Memory B cell (primary cell): ENCODE measurements at regions not wholly inside any gene's neighbourhood (a gene's known extent, or its start where the extent isn't known, plus 50 kb on each side); places are given as distances from the start of the nearest gene placed in this dataset.

Experiments used
- ATAC-seq: fragments of 150-1000 bp; cut with Tn5 transposase; 2 replicates; pipeline ENCODE4 v1.10.0; 2021; ENCODE audit warnings: low read depth, mild to moderate bottlenecking, moderate library complexity
- DNase-seq, 2 donors: peaks; one replicate each; pipeline ENCODE4 v3.0.0; 2022; ENCODE audit warnings: low spot score in 2 of 2
- H3K27ac Mint-ChIP-seq: one replicate; pipeline ENCODE4 v1.8.0; 2022; ENCODE audit warnings: mild to moderate bottlenecking, moderate library complexity, mixed read lengths
- H3K27me3 Mint-ChIP-seq: one replicate; pipeline ENCODE4 v1.8.0; 2022; ENCODE audit warnings: mixed read lengths
- H3K36me3 Mint-ChIP-seq: one replicate; pipeline ENCODE4 v1.8.0; 2022; ENCODE audit warnings: mild to moderate bottlenecking, mixed read lengths
- H3K4me1 Mint-ChIP-seq: one replicate; pipeline ENCODE4 v1.8.0; 2022; ENCODE audit warnings: mixed read lengths
- H3K4me3 Mint-ChIP-seq: one replicate; pipeline ENCODE4 v1.8.0; 2022; ENCODE audit warnings: mild to moderate bottlenecking, moderate library complexity, mixed read lengths
- H3K9me3 Mint-ChIP-seq: one replicate; pipeline ENCODE4 v1.8.0; 2022; ENCODE audit warnings: mixed read lengths

DNA sequence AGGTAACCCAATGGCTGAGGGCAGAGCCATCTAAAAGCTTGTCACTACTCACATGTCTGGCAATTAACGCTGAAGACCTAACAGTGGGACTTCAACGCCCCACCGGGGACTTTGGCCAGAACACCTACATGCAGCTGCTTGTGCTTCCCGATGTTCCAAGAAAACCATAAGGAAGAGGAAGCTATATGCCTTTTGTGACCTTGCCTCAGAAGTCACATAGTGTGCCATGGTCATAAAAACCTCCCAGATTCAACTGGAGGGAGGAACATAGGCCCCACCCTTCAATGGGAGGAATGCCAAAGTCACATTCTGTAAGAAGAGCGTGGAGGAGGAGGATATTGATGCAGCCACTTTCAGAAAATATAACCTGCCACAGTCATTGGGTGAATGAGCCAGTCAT, 147.8 kb upstream of the MAGI3 start:
- peaks cover 5% of the 10 kb centered on the region for H3K27me3 Mint-ChIP-seq
- no peak for DNase-seq

DNA sequence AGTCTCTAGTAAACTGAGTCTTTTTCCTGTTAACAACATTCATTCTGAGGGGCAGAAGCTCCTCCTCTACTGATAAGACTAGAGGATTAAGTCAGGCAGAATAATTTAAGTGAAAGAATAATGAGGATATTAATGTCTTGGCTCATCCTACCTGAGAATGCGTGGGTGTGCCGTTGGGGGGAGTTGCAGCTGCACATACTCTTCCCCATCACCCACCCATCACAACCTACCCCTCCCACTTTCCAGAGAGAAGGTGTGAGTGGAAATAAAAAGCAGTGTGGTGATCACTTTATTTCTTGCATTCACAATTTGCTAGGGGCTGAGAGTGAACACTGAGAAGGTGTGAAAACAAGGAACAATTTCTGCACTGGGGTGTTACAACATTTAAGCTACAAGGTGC, 146.8 kb upstream of the MAGI3 start:
- no peaks in the 10 kb centered on the region for H3K9me3 Mint-ChIP-seq
- ATAC-seq: no peak
- DNase-seq: no peak
- H3K4me3 Mint-ChIP-seq: no peak overlapping the region
- peaks cover 4% of the 10 kb centered on the region for H3K27me3 Mint-ChIP-seq
- H3K4me1 Mint-ChIP-seq: no peaks in the 10 kb centered on the region
- H3K36me3 Mint-ChIP-seq: no peaks in the 10 kb centered on the region
- no peak overlapping the region for H3K27ac Mint-ChIP-seq

More for the DNA sequence above, 147.8 kb upstream of the MAGI3 start:
- no peaks in the 10 kb centered on the region for H3K36me3 Mint-ChIP-seq
- H3K27ac Mint-ChIP-seq: no peak overlapping the region
- H3K4me1 Mint-ChIP-seq: no peaks in the 10 kb centered on the region
- no peak overlapping the region for H3K4me3 Mint-ChIP-seq
- ATAC-seq: no peak
- H3K9me3 Mint-ChIP-seq: no peaks in the 10 kb centered on the region

DNA sequence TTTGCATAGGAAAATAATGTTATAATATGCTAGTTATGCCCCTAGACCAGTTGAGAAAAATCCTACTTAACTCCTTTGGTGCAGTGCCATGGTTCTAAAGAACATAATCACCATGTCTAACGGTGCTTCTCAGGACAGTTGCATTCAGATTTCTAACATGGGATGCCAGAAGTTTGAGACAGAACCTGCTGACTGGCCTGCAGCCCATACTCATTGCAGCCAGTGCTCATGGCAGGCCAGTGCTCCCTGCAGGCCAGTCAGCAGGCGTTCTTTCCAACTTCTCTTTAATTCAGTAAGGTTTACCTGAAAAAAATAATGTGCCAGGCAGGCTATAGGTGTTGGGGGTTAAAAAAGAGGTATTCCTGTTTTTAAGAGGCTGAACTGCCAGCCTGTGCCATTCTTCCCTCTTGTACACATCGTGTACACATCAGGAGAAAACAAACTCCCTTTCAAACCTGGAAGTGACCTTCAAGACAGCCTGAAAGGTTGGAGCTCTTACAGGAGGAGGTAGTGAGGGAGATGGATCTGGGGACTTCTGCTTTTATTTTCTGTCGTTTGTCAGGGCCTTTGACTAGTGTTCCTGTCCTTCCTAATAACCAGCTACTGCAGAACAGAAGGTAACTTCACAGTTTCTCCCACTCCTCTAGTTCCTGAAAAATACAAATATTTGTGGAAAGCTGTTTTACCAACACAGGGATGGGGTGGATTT, 146.0 kb upstream of the MAGI3 start:
- no peak overlapping the region for H3K4me3 Mint-ChIP-seq
- no peak for DNase-seq
- no peaks in the 10 kb centered on the region for H3K36me3 Mint-ChIP-seq
- H3K27ac Mint-ChIP-seq: no peak overlapping the region
- H3K27me3 Mint-ChIP-seq: peaks cover 4% of the 10 kb centered on the region
- H3K4me1 Mint-ChIP-seq: no peaks in the 10 kb centered on the region
- ATAC-seq: no peak
- no peaks in the 10 kb centered on the region for H3K9me3 Mint-ChIP-seq

DNA sequence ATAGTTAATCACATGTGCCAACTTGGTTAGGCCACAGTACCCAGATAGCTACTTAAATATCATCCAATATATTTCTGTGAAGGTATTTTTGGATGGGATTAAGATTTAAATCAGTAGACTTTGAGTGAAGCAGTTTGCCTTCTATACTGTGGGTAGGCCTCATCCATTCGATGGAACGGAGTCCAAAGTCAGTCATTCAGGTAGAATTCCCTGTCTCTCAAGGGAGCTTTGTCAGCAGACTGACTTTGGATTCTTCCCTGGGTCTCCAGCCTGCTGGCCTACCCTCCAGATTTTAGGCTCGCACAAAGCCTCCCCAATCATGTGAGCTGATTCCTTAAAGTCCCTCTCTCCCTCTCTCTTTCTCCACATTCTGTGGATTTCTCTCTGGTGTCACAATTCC, 145.1 kb upstream of the MAGI3 start:
- Mint-ChIP-seq H3K27ac (no peak overlapping the region), H3K4me3 (no peak overlapping the region), H3K4me1 (no peaks in the 10 kb centered on the region), H3K9me3 (no peaks in the 10 kb centered on the region), H3K36me3 (no peaks in the 10 kb centered on the region), H3K27me3 (peaks cover 6% of the 10 kb centered on the region)
- DNase-seq: no peak
- no peak for ATAC-seq

DNA sequence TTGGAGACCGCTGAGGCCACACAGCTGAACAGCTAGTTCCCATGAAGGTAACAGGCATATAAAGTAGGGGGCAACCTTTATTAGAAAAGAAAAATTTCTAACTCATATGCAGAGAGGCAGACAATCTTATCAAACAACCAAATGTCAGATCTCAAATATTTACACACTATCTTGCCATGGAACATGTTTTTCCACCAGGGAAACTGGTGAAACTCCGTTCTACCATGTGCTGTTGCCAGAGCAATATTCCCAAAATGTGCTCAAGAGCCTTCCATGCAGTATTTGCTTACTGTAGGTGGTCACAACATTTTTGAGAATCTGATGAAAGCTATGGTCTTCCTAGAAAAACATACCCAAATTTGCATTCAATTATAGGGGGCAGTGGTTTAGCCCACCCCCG, 143.4 kb upstream of the MAGI3 start:
- peaks cover 4% of the 10 kb centered on the region for H3K27me3 Mint-ChIP-seq
- DNase-seq (no peak), ATAC-seq (no peak)
- no peaks in the 10 kb centered on the region for H3K36me3 Mint-ChIP-seq
- H3K4me1 Mint-ChIP-seq: no peaks in the 10 kb centered on the region
- H3K4me3 Mint-ChIP-seq: no peak overlapping the region
- H3K27ac Mint-ChIP-seq: no peak overlapping the region
- H3K9me3 Mint-ChIP-seq: no peaks in the 10 kb centered on the region

DNA sequence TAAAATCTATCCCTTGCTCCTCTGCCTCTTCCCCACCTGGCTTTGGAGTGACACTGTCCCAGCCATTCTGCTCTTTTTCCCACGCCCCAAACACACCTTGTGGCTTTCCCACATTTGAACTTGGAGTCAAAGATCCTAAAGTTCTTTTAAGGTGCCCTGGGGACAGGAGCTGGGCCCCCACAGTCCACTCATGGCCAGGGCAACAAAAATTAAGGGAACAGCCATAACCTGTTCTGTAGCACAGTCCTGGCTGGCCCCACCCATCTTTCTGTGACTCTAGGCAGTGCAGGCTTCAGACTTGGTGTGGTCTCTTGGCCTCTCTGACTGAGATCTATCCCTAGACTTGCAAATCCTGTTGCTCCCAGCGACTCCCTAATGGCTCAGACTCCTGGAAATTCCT, 143.0 kb upstream of the MAGI3 start:
- H3K36me3 Mint-ChIP-seq: no peaks in the 10 kb centered on the region
- H3K9me3 Mint-ChIP-seq: no peaks in the 10 kb centered on the region
- ATAC-seq (no peak), DNase-seq (no peak)
- H3K27me3 Mint-ChIP-seq: peaks cover 6% of the 10 kb centered on the region
- H3K4me3 Mint-ChIP-seq: no peak overlapping the region
- no peak overlapping the region for H3K27ac Mint-ChIP-seq
- H3K4me1 Mint-ChIP-seq: no peaks in the 10 kb centered on the region

DNA sequence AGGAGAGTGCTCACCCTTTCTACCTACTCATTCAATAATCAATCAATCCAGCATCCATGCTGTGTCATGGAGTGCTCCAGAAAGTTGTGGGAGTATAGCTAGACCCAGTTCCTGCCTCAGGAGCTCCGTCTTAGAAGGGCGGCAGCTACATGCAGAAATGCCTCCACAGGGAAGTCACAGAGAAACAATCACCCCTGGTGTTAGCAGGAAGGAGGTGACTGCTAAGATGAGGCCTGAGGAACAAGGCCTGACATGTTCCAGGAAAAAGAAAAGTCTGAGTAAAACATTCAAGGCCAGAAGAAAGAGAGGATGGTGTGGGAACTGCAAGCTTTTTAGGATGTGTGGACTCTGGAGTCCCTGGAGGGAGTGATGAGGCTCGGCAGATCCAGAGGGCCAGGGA, 142.5 kb upstream of the MAGI3 start:
- DNase-seq: no peak
- Mint-ChIP-seq H3K27ac (no peak overlapping the region), H3K36me3 (no peaks in the 10 kb centered on the region), H3K4me3 (no peak overlapping the region), H3K4me1 (no peaks in the 10 kb centered on the region), H3K9me3 (no peaks in the 10 kb centered on the region), H3K27me3 (peaks cover 10% of the 10 kb centered on the region)
- ATAC-seq: no peak

DNA sequence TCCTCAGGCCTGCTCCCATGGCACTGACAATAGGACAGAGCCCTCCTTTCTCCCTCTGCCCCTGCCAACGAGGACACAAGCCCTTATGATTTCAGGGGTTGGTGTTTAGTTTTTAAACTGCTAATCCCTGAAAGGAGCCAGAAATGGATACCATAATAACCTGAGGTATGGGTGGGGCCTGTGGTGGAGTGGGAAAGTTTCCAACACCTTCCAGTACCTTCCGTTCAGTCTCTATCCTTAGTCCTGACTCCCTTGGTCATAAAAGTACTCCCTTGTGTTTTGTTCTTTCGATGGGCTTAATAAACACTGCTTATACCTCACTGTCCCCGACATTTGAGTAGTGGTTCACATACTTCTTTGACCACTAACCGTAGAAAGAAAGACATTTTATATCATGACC, 141.8 kb upstream of the MAGI3 start:
- H3K4me3 Mint-ChIP-seq: no peak overlapping the region
- peaks cover 10% of the 10 kb centered on the region for H3K27me3 Mint-ChIP-seq
- no peaks in the 10 kb centered on the region for H3K36me3 Mint-ChIP-seq
- ATAC-seq: no peak
- H3K27ac Mint-ChIP-seq: no peak overlapping the region
- no peak for DNase-seq
- H3K9me3 Mint-ChIP-seq: no peaks in the 10 kb centered on the region
- H3K4me1 Mint-ChIP-seq: no peaks in the 10 kb centered on the region

DNA sequence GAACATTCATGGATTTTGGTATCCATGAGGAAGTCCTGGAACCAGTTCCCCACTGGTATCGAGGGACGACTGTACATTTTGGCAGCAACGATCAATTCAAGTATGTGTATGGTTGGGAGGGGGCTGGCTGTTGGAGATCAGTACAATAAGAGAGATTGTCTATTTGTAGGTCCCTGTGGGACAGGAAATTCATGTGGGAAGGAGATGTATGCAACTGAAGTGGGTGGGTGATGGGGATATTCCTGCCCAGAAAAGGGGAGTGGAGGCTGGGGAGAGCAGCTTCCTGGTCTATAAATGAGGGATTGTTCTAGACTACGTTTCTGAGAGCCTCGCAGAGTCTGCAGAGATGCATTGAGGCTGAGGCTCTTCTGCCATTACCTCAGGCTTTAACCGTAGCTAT, 140.2 kb upstream of the MAGI3 start:
- H3K9me3 Mint-ChIP-seq: no peaks in the 10 kb centered on the region
- H3K27ac Mint-ChIP-seq: no peak overlapping the region
- DNase-seq (no peak), ATAC-seq (no peak)
- no peaks in the 10 kb centered on the region for H3K36me3 Mint-ChIP-seq
- H3K4me3 Mint-ChIP-seq: no peak overlapping the region
- peaks cover 10% of the 10 kb centered on the region for H3K27me3 Mint-ChIP-seq
- H3K4me1 Mint-ChIP-seq: no peaks in the 10 kb centered on the region

DNA sequence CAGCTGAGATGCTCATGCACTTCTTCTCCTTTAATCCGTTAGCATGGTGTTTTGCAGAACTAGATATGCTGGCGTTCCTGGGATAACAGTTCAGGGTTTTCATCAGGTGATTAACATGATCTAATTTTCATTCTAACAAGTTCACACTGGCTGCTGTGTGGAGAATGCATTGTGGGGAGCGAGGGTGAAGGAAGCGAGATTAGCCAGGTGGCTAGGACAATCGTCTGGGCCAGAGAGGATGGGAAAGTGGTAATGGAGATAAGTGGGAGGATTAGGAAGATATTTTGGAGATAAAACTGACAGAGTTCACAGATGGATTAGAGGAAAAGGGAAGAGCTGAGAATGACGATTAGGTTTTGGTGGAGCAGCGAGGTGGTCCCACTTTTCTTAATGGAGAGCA, 138.1 kb upstream of the MAGI3 start:
- Mint-ChIP-seq H3K4me3 (no peak overlapping the region), H3K4me1 (no peaks in the 10 kb centered on the region), H3K9me3 (no peaks in the 10 kb centered on the region), H3K27me3 (peaks cover 12% of the 10 kb centered on the region), H3K27ac (no peak overlapping the region), H3K36me3 (no peaks in the 10 kb centered on the region)
- ATAC-seq: no peak
- DNase-seq: no peak

DNA sequence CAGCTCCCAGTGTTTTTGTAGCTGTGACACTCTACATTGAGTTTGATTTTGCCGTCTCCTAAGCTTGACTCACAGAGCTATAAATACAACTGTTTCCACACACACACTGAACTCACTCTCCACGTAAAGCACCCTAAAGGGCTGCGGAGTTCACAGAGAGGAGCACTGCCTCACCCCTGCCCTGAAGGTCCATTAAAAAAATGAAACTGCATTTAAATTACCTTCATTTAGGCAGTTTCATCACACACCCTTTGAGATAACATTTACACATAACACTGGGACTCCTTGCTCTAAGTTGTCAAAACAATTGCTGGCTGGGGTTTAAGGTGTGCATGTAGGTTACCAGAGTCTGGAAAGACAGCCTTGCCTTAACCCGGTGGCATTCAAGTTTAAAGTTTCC, 137.1 kb upstream of the MAGI3 start:
- no peak overlapping the region for H3K4me3 Mint-ChIP-seq
- H3K27me3 Mint-ChIP-seq: peaks cover 12% of the 10 kb centered on the region

DNA sequence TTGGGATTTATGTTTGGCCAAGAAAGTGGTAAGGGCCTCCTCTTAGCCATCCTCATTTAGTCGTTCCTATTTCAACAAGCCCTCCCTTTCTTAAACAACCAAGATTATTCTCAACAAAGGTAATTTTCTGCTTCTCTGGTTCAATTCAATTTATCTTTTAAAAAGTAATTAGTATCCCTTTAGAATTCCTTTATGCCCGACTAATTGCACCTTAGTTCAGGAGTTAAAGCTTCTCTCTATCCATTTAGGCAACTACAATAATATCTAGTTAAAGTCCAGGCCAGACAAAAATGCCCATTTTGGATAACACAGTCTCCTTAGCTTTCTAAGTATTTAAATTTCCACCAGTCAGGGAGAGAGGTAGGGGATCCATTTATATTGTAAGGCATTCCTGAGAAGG, 136.7 kb upstream of the MAGI3 start:
- Mint-ChIP-seq H3K4me3 (no peak overlapping the region), H3K27ac (no peak overlapping the region), H3K27me3 (peaks cover 12% of the 10 kb centered on the region), H3K9me3 (no peaks in the 10 kb centered on the region), H3K36me3 (no peaks in the 10 kb centered on the region), H3K4me1 (no peaks in the 10 kb centered on the region)
- DNase-seq (no peak), ATAC-seq (no peak)

More for the DNA sequence above, 137.1 kb upstream of the MAGI3 start:
- Mint-ChIP-seq H3K36me3 (no peaks in the 10 kb centered on the region), H3K4me1 (no peaks in the 10 kb centered on the region), H3K9me3 (no peaks in the 10 kb centered on the region), H3K27ac (no peak overlapping the region)
- DNase-seq: no peak
- ATAC-seq: no peak

DNA sequence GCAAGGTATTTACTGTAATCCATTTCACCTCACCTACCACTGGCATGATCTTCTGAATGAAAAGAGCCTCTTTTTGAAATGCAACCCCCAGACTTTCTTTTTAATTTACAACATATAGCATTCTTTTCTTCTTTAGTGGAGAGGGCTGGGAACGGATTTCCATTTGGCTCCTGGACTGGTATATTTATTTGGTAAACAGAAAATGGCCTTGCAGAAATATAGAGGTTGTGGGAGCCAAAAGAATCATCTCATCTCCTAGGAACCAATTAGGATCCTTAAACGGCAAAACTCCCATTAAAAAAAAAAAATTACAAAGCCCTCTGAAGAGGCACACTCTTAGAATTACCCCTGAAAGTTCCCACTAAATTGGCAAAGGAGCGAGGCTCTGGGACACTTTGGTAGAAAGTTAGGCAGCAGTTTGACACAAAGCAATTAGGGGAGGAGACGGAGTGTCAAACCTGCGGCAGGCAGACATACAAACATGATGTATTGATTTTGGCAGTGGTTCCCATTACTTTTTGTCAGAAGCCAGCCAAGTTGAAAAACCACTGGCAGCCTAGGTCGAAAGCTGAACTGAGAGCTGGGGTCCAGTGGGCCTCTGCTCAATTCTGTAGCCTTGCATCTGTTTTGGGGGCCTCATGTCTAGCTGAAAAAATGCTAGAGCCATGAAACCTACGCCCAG, 135.1 kb upstream of the MAGI3 start:
- Mint-ChIP-seq H3K36me3 (no peaks in the 10 kb centered on the region), H3K27me3 (peaks cover 13% of the 10 kb centered on the region), H3K9me3 (no peaks in the 10 kb centered on the region), H3K27ac (no peak overlapping the region), H3K4me3 (no peak overlapping the region), H3K4me1 (no peaks in the 10 kb centered on the region)
- no peak for ATAC-seq
- no peak for DNase-seq

DNA sequence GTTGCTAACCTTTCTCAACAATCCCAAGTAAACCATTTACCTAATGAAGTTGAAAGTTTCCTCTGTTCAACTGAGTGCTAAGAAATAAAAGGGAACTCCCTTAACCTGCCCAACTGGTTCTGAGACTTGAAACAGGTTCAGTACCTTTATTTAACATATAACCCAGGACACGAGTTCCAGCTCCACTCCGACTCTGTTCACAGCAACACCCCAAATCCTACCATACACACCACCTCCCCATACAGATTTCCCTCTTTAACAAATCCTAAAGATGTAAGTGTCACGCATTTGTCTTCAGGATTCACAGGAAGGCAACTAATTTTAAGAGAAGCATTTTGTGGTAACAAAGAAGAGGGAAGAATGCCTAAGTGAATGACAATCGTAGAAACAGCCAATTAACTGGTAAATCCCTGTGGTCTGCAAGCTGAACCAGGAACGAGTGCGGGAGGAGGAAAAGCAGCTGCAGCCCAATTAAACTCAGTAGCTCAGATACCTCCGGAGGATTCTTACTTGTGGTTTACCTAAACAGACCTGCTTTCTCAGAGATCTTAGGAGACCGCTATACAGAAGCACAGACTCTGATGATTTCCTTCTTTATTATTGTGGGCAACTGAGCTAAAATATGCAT, 134.5 kb upstream of the MAGI3 start:
- Mint-ChIP-seq H3K36me3 (no peaks in the 10 kb centered on the region), H3K9me3 (no peaks in the 10 kb centered on the region), H3K4me3 (no peak overlapping the region), H3K27ac (no peak overlapping the region), H3K27me3 (peaks cover 16% of the 10 kb centered on the region), H3K4me1 (no peaks in the 10 kb centered on the region)
- no peak for DNase-seq
- no peak for ATAC-seq

DNA sequence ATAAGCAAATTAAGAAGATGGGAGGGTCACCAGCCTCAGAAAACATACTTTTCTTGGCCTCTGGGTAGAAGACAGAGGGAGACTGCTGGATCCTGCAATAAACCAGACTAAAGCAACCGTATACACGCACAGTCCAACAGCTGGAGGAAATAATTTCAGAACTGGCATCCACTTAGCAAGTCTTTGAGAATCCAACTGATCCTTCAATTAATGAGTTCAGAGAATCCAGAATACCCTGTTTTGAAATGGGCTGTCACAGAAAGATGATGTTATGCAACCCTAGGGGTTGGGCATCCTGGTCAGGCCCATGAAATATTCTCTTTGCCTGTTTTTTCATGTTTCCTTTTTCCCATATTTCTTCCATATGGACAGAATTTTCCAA, 134.0 kb upstream of the MAGI3 start:
- Mint-ChIP-seq H3K4me1 (no peaks in the 10 kb centered on the region), H3K27ac (no peak overlapping the region), H3K4me3 (no peak overlapping the region), H3K36me3 (no peaks in the 10 kb centered on the region), H3K9me3 (peaks cover 1% of the 10 kb centered on the region), H3K27me3 (peaks cover 20% of the 10 kb centered on the region)
- DNase-seq (no peak), ATAC-seq (no peak)
